Esophagus squamous epithelium (tissue), 4 donors: ENCODE measurements at regions not wholly inside any gene's neighbourhood (a gene's known extent, or its start where the extent isn't known, plus 50 kb on each side); places are given as distances from the start of the nearest gene placed in this dataset.

Source experiments
- POLR2A ChIP-seq, 4 donors: fragments of 450-650 bp; IDR thresholded peaks; one replicate each; pipeline ENCODE4 v1.6.1; 2017; ENCODE audit warnings: antibody characterized with exemption in 4 of 4, mild to moderate bottlenecking in 4 of 4, moderate library complexity in 3 of 4
- TF ChIP-seq, protein P1 (sequence below), 6 experiments: fragments of 450-650 bp in 4 of 6; fragments of 200-600 bp in 2 of 6; sonication (generic) in 2 of 6; IDR thresholded peaks; one replicate each; pipeline ENCODE4 v1.5.1; 2016 to 2019; ENCODE audit warnings: antibody characterized with exemption in 6 of 6, mild to moderate bottlenecking in 4 of 6, moderate library complexity in 4 of 6

DNA sequence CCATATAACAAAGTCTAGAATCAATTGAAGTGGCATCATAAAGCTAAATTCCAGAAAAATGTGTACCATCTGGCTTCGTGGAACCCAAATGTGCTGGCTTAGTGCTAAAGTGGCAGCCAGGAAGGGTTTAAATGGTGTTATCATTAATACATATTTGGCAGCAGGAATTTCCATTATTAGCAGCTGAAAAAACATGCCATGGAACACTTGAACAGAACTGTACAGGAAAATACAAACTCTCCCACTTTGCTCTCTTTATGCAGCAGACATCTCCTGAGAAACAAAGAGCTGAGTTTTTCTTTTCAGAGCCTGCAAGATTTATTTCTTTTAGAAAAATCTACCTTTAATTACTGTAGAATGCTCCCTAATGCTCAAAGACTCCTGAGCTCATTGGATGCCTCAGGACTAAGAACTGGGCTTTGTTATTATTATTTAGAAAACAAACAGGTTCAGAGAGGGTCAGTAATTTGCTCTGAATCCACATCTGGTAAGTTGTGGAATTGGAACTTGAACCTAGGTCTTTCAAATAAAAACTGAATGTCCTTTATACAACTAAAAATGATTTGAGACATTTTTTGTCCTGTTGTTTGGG lies 179.0 kb downstream of the LACC1 start:
- TF ChIP-seq, protein P1, sequence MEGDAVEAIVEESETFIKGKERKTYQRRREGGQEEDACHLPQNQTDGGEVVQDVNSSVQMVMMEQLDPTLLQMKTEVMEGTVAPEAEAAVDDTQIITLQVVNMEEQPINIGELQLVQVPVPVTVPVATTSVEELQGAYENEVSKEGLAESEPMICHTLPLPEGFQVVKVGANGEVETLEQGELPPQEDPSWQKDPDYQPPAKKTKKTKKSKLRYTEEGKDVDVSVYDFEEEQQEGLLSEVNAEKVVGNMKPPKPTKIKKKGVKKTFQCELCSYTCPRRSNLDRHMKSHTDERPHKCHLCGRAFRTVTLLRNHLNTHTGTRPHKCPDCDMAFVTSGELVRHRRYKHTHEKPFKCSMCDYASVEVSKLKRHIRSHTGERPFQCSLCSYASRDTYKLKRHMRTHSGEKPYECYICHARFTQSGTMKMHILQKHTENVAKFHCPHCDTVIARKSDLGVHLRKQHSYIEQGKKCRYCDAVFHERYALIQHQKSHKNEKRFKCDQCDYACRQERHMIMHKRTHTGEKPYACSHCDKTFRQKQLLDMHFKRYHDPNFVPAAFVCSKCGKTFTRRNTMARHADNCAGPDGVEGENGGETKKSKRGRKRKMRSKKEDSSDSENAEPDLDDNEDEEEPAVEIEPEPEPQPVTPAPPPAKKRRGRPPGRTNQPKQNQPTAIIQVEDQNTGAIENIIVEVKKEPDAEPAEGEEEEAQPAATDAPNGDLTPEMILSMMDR (IDR thresholded peaks at IDR 0.05), result no peak
- TF ChIP-seq POLR2A (IDR thresholded peaks at IDR 0.05), result no peak
